MCF 10A (cell line): ENCODE measurements at regions not wholly inside any gene's neighbourhood (a gene's known extent, or its start where the extent isn't known, plus 50 kb on each side); places are given as distances from the start of the nearest gene placed in this dataset.

Source experiments
- BruUV-seq: library from RNA; stranded (reverse); fragments of 400-500 nt; replicated peaks from 2 replicates; lab custom pipeline; 2021; lab: Mats Ljungman, UMichigan
- CTCF ChIA-PET: fragments of 300-600 bp; sonication (Branson Sonifier 250); formaldehyde crosslinking; extraction: SDS; loops from one replicate; lab custom pipeline; 2021; ENCODE audit warnings: antibody characterized with exemption, inconsistent platforms; lab: Yijun Ruan, JAX
- POLR2A ChIA-PET: fragments of 300-600, 350-650 bp; sonication (Branson Sonifier 250); formaldehyde crosslinking; extraction: SDS; loops from one replicate; lab custom pipeline; 2020; ENCODE audit warnings: antibody characterized with exemption, inconsistent platforms; lab: Yijun Ruan, JAX
- DNase-seq: peaks from one replicate; pipeline ENCODE4 v3.0.0-alpha.2; 2018; ENCODE audit not compliant: unreplicated experiment
- H3K27ac Mint-ChIP-seq: one replicate; pipeline ENCODE4 v1.8.0; 2022; ENCODE audit warnings: mild to moderate bottlenecking, low read depth, mixed read lengths; ENCODE audit not compliant: unreplicated experiment
- H3K27me3 Mint-ChIP-seq: one replicate; pipeline ENCODE4 v1.8.0; 2022; ENCODE audit warnings: mixed read lengths; ENCODE audit not compliant: insufficient read depth, unreplicated experiment
- H3K36me3 Mint-ChIP-seq: one replicate; pipeline ENCODE4 v1.8.0; 2022; ENCODE audit warnings: mild to moderate bottlenecking, moderate library complexity, mixed read lengths; ENCODE audit not compliant: insufficient read depth, unreplicated experiment
- H3K4me1 Mint-ChIP-seq: one replicate; pipeline ENCODE4 v1.8.0; 2022; ENCODE audit warnings: mixed read lengths; ENCODE audit not compliant: insufficient read depth, unreplicated experiment
- H3K4me3 Mint-ChIP-seq: one replicate; pipeline ENCODE4 v1.8.0; 2022; ENCODE audit warnings: mild to moderate bottlenecking, moderate library complexity, mixed read lengths; ENCODE audit not compliant: unreplicated experiment
- H3K9me3 Mint-ChIP-seq: one replicate; pipeline ENCODE4 v1.8.0; 2022; ENCODE audit warnings: mixed read lengths; ENCODE audit not compliant: unreplicated experiment
- intact Hi-C: fragments of 100-400 bp; cut with micrococcal nuclease; formaldehyde crosslinking; loops from 2 replicates; pipeline ENCODE4 v1.14.1; 2022
- TF ChIP-seq, protein P1 (sequence below): fragments of 200-600 bp; IDR thresholded peaks from one replicate; pipeline ENCODE4 v1.8.0; 2022; ENCODE audit warnings: antibody characterized with exemption, mild to moderate bottlenecking; ENCODE audit not compliant: unreplicated experiment

DNA sequence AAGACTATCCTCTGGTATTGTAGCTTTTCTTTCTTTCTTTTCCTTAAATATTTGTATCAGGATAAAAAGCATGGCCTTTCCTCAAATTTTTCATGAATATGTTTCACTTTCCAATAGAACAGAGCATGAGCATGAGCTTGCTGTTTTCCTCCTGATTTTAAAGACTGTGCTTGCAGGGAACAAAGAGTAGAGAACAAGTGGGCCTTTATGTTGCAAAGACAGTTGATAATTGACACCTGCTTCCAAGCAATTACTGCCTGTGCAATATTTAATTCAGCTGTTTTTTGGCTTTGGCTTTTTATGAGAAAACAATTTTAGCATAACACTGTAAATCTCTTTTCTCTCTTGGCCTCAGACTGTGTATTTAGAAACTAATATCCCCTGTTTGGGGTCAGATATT lies 263.6 kb upstream of the AZI2 start:
- DNase-seq, result no peak
- Mint-ChIP-seq H3K27ac (no peak overlapping the region), H3K4me1 (no peaks in the 10 kb centered on the region), H3K9me3 (no peaks in the 10 kb centered on the region), H3K4me3 (no peak overlapping the region), H3K27me3 (no peaks in the 10 kb centered on the region), H3K36me3 (no peaks in the 10 kb centered on the region)
- TF ChIP-seq, protein P1, sequence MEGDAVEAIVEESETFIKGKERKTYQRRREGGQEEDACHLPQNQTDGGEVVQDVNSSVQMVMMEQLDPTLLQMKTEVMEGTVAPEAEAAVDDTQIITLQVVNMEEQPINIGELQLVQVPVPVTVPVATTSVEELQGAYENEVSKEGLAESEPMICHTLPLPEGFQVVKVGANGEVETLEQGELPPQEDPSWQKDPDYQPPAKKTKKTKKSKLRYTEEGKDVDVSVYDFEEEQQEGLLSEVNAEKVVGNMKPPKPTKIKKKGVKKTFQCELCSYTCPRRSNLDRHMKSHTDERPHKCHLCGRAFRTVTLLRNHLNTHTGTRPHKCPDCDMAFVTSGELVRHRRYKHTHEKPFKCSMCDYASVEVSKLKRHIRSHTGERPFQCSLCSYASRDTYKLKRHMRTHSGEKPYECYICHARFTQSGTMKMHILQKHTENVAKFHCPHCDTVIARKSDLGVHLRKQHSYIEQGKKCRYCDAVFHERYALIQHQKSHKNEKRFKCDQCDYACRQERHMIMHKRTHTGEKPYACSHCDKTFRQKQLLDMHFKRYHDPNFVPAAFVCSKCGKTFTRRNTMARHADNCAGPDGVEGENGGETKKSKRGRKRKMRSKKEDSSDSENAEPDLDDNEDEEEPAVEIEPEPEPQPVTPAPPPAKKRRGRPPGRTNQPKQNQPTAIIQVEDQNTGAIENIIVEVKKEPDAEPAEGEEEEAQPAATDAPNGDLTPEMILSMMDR, result no peak
- no TSS peak for BruUV-seq
- ChIA-PET POLR2A (no interaction called here), CTCF (interaction anchor here (1.2 kb wide), 1 partner anchor 56 kb away, joined by 3 read pairs; no protein-coding TSS in a partner anchor)
- intact Hi-C loops, result no loop called here

DNA sequence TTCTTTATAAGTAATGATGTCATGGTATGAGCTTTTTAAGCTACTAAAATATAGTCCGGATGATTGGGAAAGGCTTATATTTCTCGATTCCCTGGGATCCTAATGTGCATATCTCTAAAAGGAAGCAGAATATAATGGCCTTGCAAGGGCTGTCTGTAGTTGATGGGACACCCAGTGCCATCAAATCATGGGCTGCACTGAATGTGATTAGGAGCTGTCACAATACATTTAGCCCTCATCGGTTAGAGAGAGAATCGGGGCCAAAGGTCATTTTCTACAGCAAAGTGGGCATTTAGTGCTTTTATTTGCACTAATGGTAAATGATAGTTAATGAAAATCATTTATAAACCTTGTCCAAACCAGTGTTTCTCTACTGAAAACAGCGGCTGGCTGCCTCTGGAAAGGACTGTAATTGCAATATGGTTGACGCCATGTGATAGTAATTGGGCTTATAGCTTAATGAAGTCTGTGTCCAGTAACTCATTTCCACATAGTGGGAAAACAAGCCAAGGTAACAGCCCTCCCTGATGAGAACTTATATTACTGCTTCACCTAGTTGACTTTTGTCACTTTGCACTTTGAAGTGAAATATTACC lies 265.0 kb upstream of the AZI2 start:
- H3K27ac Mint-ChIP-seq, result no peak overlapping the region
- no peaks in the 10 kb centered on the region for H3K36me3 Mint-ChIP-seq
- no peaks in the 10 kb centered on the region for H3K9me3 Mint-ChIP-seq
- BruUV-seq, result no TSS peak
- DNase-seq, result no peak
- ChIA-PET CTCF (interaction anchor here (0.5 to 0.9 kb wide), 2 partner anchors 11 to 101 kb away, joined by 3 read pairs; no protein-coding TSS in a partner anchor), POLR2A (no interaction called here)
- H3K4me1 Mint-ChIP-seq, result no peaks in the 10 kb centered on the region
- H3K27me3 Mint-ChIP-seq, result no peaks in the 10 kb centered on the region
- intact Hi-C loops, result no loop called here
- H3K4me3 Mint-ChIP-seq, result no peak overlapping the region
- TF ChIP-seq, protein P1, result no peak

- intact Hi-C loops, result no loop called here
- Mint-ChIP-seq H3K27ac (no peak overlapping the region), H3K4me1 (no peaks in the 10 kb centered on the region), H3K36me3 (no peaks in the 10 kb centered on the region), H3K4me3 (no peak overlapping the region), H3K27me3 (no peaks in the 10 kb centered on the region), H3K9me3 (no peaks in the 10 kb centered on the region)
- BruUV-seq, result no TSS peak
- TF ChIP-seq, protein P1, result no peak
- DNase-seq, result no peak
- ChIA-PET CTCF (interaction anchor here (0.5 kb wide), 1 partner anchor 1033 kb away, joined by 4 read pairs; no protein-coding TSS in a partner anchor), POLR2A (interaction anchor here (1.1 kb wide), 1 partner anchor 11 kb away, joined by 4 read pairs; no protein-coding TSS in a partner anchor)
Measured at GRCh38 chr3:28615071-28615470, 266.4 kb upstream of the AZI2 start.

GRCh38 chr3:28615971-28616370 lies 267.3 kb upstream of the AZI2 start:
- no peaks in the 10 kb centered on the region for H3K27me3 Mint-ChIP-seq
- BruUV-seq, result no TSS peak
- H3K27ac Mint-ChIP-seq, result no peak overlapping the region
- H3K9me3 Mint-ChIP-seq, result no peaks in the 10 kb centered on the region
- no peak for DNase-seq
- H3K4me3 Mint-ChIP-seq, result no peak overlapping the region
- H3K36me3 Mint-ChIP-seq, result no peaks in the 10 kb centered on the region
- ChIA-PET POLR2A (no interaction called here), CTCF (no interaction called here)
- no peaks in the 10 kb centered on the region for H3K4me1 Mint-ChIP-seq
- intact Hi-C loops, result no loop called here
- TF ChIP-seq, protein P1, result no peak
